HCT116 (cell line): ENCODE measurements at regions not wholly inside any gene's neighbourhood (a gene's known extent, or its start where the extent isn't known, plus 50 kb on each side); places are given as distances from the start of the nearest gene placed in this dataset.

Experiments used
- ATAC-seq: fragments of 200-7000 bp; cut with Tn5 transposase; 2 replicates; pipeline ENCODE4 v1.9.1; 2020; ENCODE audit warnings: mild to moderate bottlenecking, moderate library complexity
- BruUV-seq: library from RNA; stranded (reverse); fragments of 400-500 nt; replicated peaks from 2 replicates; lab custom pipeline; 2021; lab: Mats Ljungman, UMichigan
- CTCF ChIA-PET: fragments of 300-600 bp; sonication (Branson Sonifier 250); formaldehyde crosslinking; loops from one replicate; lab custom pipeline; 2021; ENCODE audit warnings: antibody characterized with exemption; lab: Charles Lee
- POLR2A ChIA-PET: fragments of 300-600, 350-600 bp; sonication (Branson Sonifier 250); formaldehyde crosslinking; loops from one replicate; lab custom pipeline; 2021; ENCODE audit warnings: antibody characterized with exemption; lab: Charles Lee
- RAD21 ChIA-PET, 2 experiments: fragments of 300-600 bp; sonication (Branson Sonifier 250); formaldehyde crosslinking; loops; one replicate each; lab custom pipeline; 2023; ENCODE audit warnings: low total read pairs in 2 of 2; ENCODE audit not compliant: uncharacterized antibody in 2 of 2, unreplicated experiment in 2 of 2, low non-redundant PET in 1 of 2; lab: Charles Lee
- DNase-seq: peaks from one replicate; pipeline ENCODE4 v3.0.0-alpha.2; 2010; ENCODE audit warnings: low read depth, low spot score
- H2AFZ ChIP-seq: fragments of 200-600 bp; shearing (Covaris generic), sonication (generic); 2 replicates; pipeline ENCODE4 v1.6.1; 2017; ENCODE audit warnings: low read depth, mixed run types, mixed read lengths, antibody characterized with exemption, low read length; ENCODE audit not compliant: poor library complexity, severe bottlenecking
- H3K27ac ChIP-seq: 2 replicates; pipeline ENCODE4 v1.5.1; 2012; ENCODE audit warnings: low read depth, low read length
- H3K27me3 ChIP-seq: fragments of 200-600 bp; sonication (generic); 2 replicates; pipeline ENCODE4 v1.6.1; 2016; ENCODE audit warnings: mixed run types, low read length, mixed read lengths; ENCODE audit not compliant: insufficient read depth
- H3K36me3 ChIP-seq, 2 experiments: fragments of 200-500 bp in 1 of 2; fragments of 200-600 bp in 1 of 2; sonication (Bioruptor generic) in 1 of 2; sonication (generic) in 1 of 2; 2 replicates each; pipeline versions ENCODE4 v1.5.1 to v1.6.1; 2014 to 2016; ENCODE audit warnings: low read length in 2 of 2, inconsistent platforms in 1 of 2, mixed read lengths in 1 of 2, mixed run types in 1 of 2; ENCODE audit not compliant: insufficient read depth in 2 of 2, control insufficient read depth in 1 of 2
- H3K4me1 ChIP-seq, 2 experiments: fragments of 200-600 bp in 1 of 2; sonication (generic) in 1 of 2; 2 replicates each; pipeline versions ENCODE4 v1.5.1 to v1.6.1; 2012 to 2017; ENCODE audit warnings: low read length in 2 of 2, inconsistent platforms in 1 of 2, mild to moderate bottlenecking in 1 of 2, mixed read lengths in 1 of 2, mixed run types in 1 of 2, moderate library complexity in 1 of 2; ENCODE audit not compliant: insufficient read depth in 2 of 2, control insufficient read depth in 1 of 2
- H3K4me2 ChIP-seq: fragments of 200-600 bp; sonication (generic); 2 replicates; pipeline ENCODE4 v1.6.1; 2017; ENCODE audit warnings: mixed run types, low read length, mixed read lengths
- H3K4me3 ChIP-seq, 2 experiments: fragments of 200-600 bp in 1 of 2; sonication (generic) in 1 of 2; replicated peaks in 1 of 2; 2 replicates each; pipeline ENCODE4 v1.5.1; 2011 to 2016; ENCODE audit warnings: low read length in 2 of 2, control low read depth in 1 of 2, low read depth in 1 of 2, mild to moderate bottlenecking in 1 of 2, mixed read lengths in 1 of 2, mixed run types in 1 of 2
- H3K79me2 ChIP-seq: fragments of 200-600 bp; sonication (generic); 2 replicates; pipeline ENCODE4 v1.6.1; 2017; ENCODE audit warnings: mild to moderate bottlenecking, mixed run types, low read length, moderate library complexity, mixed read lengths; ENCODE audit not compliant: insufficient read depth
- H3K9ac ChIP-seq: fragments of 200-600 bp; sonication (generic); 2 replicates; pipeline ENCODE4 v1.6.1; 2016; ENCODE audit warnings: low read length, mixed read lengths
- H3K9me2 ChIP-seq: fragments of 200-600 bp; sonication (generic), shearing (Covaris generic); 2 replicates; pipeline ENCODE4 v1.6.1; 2017; ENCODE audit warnings: mixed run types, mild to moderate bottlenecking, moderate library complexity; ENCODE audit not compliant: insufficient read depth
- H3K9me3 ChIP-seq, 2 experiments: fragments of 200-500 bp in 1 of 2; fragments of 200-600 bp in 1 of 2; sonication (Bioruptor generic) in 1 of 2; sonication (generic) in 1 of 2; 2 replicates each; pipeline ENCODE4 v1.6.1; 2014 to 2017; ENCODE audit warnings: low read length in 2 of 2, mixed read lengths in 2 of 2, inconsistent platforms in 1 of 2, low read depth in 1 of 2, mild to moderate bottlenecking in 1 of 2, mixed run types in 1 of 2, moderate library complexity in 1 of 2; ENCODE audit not compliant: control insufficient read depth in 1 of 2, insufficient read depth in 1 of 2
- H4K20me1 ChIP-seq: fragments of 200-600 bp; sonication (generic), shearing (Covaris generic); 2 replicates; pipeline ENCODE4 v1.6.1; 2017; ENCODE audit warnings: mixed run types, mild to moderate bottlenecking, moderate library complexity; ENCODE audit not compliant: insufficient read depth
- CBX3 ChIP-seq: IDR thresholded peaks from 2 replicates; pipeline ENCODE4 v1.6.1; 2012; ENCODE audit warnings: low read depth
- CEBPB ChIP-seq: IDR thresholded peaks from 2 replicates; pipeline ENCODE4 v1.6.1; 2012; ENCODE audit warnings: low read depth
- EGR1 ChIP-seq: IDR thresholded peaks from 2 replicates; pipeline ENCODE4 v1.6.1; 2012; ENCODE audit warnings: low read depth
- ELF1 ChIP-seq: IDR thresholded peaks from 2 replicates; pipeline ENCODE4 v1.6.1; 2012; ENCODE audit warnings: low read depth, borderline replicate concordance
- EZH2 ChIP-seq: fragments of 200-600 bp; sonication (generic); IDR thresholded peaks from 2 replicates; pipeline ENCODE4 v1.6.1; 2017; ENCODE audit warnings: antibody characterized with exemption, mixed run types
- EZH2phosphoT487 ChIP-seq: fragments of 200-600 bp; IDR thresholded peaks from 2 replicates; pipeline ENCODE4 v1.6.1; 2018; ENCODE audit warnings: antibody characterized with exemption, borderline replicate concordance
- FOSL1 ChIP-seq: IDR thresholded peaks from 2 replicates; pipeline ENCODE4 v1.6.1; 2012; ENCODE audit warnings: low read depth
- POLR2A ChIP-seq: IDR thresholded peaks from 2 replicates; pipeline ENCODE4 v1.7.0; 2011; ENCODE audit warnings: borderline replicate concordance; ENCODE audit not compliant: insufficient read depth, insufficient read length; ENCODE audit errors: extremely low read depth
- POLR2AphosphoS5 ChIP-seq: IDR thresholded peaks from 2 replicates; pipeline ENCODE4 v1.6.1; 2011; ENCODE audit warnings: mild to moderate bottlenecking, low read depth, low read length, moderate library complexity
- RAD21 ChIP-seq: IDR thresholded peaks from 2 replicates; pipeline ENCODE4 v1.6.1; 2012; ENCODE audit warnings: low read depth, mild to moderate bottlenecking
- SIN3A ChIP-seq: IDR thresholded peaks from 2 replicates; pipeline ENCODE4 v1.6.1; 2012; ENCODE audit warnings: low read depth
- SRF ChIP-seq: IDR thresholded peaks from 2 replicates; pipeline ENCODE4 v1.6.1; 2012; ENCODE audit warnings: low read depth
- TCF7L2 ChIP-seq: IDR thresholded peaks from 2 replicates; pipeline ENCODE4 v1.7.0; 2011; ENCODE audit warnings: borderline replicate concordance, inconsistent platforms; ENCODE audit not compliant: insufficient read depth, insufficient read length; ENCODE audit errors: extremely low read depth
- ZFX ChIP-seq: fragments of 450-650 bp; IDR thresholded peaks from 2 replicates; pipeline ENCODE4 v1.6.1; 2017
- ZNF274 ChIP-seq: fragments of 200-500 bp; sonication (Bioruptor generic); IDR thresholded peaks from 2 replicates; pipeline ENCODE4 v1.6.1; 2014; ENCODE audit warnings: mild to moderate bottlenecking, low read depth, low read length, inconsistent platforms
- intact Hi-C: fragments of 100-400 bp; cut with micrococcal nuclease; formaldehyde crosslinking; loops from 2 replicates; pipeline ENCODE4 v1.10.0; 2022
- TF ChIP-seq, protein P1 (sequence below): IDR thresholded peaks from 2 replicates; pipeline ENCODE4 v1.6.1; 2012; ENCODE audit warnings: low read depth
- TF ChIP-seq, protein P2 (sequence below), 3 experiments: fragments of 200-600 bp in 1 of 3; sonication (generic) in 1 of 3; IDR thresholded peaks in 2 of 3; conservative IDR thresholded peaks in 1 of 3; 2 replicates each; pipeline ENCODE4 v1.5.1; 2012 to 2017; ENCODE audit warnings: low read depth in 2 of 3, low read length in 2 of 3, antibody characterized with exemption in 1 of 3, borderline replicate concordance in 1 of 3, control low read depth in 1 of 3, mild to moderate bottlenecking in 1 of 3, mixed read lengths in 1 of 3, mixed run types in 1 of 3, moderate library complexity in 1 of 3; ENCODE audit not compliant: insufficient read depth in 1 of 3
- TF ChIP-seq, protein P3 (sequence below): IDR thresholded peaks from 2 replicates; pipeline ENCODE4 v1.6.1; 2012

DNA sequence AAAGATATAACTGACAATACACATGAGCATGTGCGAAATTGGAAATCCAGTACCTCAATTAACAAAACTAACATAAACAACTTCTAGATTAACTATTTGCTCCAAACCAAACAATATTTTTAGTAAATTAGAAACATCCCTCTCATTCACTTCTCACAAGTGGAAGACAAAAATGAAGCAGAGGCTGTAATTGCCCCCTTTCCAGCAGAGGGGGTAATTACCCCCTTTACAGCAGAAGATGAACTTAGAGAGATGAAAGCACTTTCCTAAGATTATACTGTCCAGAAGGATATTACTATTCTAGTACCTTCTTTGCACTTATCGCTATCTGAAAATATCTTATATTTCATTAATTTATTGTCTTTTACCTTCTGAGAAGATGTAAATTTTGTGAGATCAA, 1025.2 kb downstream of the FSCB start:
- TF ChIP-seq EZH2 (no peak), ELF1 (no peak), ZNF274 (no peak), SRF (no peak), EGR1 (no peak), POLR2A (no peak), SIN3A (no peak), TCF7L2 (no peak), CEBPB (no peak), EZH2phosphoT487 (no peak), RAD21 (no peak), ZFX (no peak), FOSL1 (no peak), CBX3 (no peak), POLR2AphosphoS5 (no peak)
- TF ChIP-seq, protein P1, sequence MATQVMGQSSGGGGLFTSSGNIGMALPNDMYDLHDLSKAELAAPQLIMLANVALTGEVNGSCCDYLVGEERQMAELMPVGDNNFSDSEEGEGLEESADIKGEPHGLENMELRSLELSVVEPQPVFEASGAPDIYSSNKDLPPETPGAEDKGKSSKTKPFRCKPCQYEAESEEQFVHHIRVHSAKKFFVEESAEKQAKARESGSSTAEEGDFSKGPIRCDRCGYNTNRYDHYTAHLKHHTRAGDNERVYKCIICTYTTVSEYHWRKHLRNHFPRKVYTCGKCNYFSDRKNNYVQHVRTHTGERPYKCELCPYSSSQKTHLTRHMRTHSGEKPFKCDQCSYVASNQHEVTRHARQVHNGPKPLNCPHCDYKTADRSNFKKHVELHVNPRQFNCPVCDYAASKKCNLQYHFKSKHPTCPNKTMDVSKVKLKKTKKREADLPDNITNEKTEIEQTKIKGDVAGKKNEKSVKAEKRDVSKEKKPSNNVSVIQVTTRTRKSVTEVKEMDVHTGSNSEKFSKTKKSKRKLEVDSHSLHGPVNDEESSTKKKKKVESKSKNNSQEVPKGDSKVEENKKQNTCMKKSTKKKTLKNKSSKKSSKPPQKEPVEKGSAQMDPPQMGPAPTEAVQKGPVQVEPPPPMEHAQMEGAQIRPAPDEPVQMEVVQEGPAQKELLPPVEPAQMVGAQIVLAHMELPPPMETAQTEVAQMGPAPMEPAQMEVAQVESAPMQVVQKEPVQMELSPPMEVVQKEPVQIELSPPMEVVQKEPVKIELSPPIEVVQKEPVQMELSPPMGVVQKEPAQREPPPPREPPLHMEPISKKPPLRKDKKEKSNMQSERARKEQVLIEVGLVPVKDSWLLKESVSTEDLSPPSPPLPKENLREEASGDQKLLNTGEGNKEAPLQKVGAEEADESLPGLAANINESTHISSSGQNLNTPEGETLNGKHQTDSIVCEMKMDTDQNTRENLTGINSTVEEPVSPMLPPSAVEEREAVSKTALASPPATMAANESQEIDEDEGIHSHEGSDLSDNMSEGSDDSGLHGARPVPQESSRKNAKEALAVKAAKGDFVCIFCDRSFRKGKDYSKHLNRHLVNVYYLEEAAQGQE: no peak
- TF ChIP-seq, protein P2, sequence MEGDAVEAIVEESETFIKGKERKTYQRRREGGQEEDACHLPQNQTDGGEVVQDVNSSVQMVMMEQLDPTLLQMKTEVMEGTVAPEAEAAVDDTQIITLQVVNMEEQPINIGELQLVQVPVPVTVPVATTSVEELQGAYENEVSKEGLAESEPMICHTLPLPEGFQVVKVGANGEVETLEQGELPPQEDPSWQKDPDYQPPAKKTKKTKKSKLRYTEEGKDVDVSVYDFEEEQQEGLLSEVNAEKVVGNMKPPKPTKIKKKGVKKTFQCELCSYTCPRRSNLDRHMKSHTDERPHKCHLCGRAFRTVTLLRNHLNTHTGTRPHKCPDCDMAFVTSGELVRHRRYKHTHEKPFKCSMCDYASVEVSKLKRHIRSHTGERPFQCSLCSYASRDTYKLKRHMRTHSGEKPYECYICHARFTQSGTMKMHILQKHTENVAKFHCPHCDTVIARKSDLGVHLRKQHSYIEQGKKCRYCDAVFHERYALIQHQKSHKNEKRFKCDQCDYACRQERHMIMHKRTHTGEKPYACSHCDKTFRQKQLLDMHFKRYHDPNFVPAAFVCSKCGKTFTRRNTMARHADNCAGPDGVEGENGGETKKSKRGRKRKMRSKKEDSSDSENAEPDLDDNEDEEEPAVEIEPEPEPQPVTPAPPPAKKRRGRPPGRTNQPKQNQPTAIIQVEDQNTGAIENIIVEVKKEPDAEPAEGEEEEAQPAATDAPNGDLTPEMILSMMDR (IDR thresholded peaks at IDR 0.05 in 2 of 3, conservative IDR thresholded peaks at IDR 0.05 in 1 of 3; ENCODE audit: borderline replicate concordance in 1 of 3, insufficient read depth in 1 of 3, low read depth in 2 of 3, low read length in 2 of 3): no peak
- TF ChIP-seq, protein P3, sequence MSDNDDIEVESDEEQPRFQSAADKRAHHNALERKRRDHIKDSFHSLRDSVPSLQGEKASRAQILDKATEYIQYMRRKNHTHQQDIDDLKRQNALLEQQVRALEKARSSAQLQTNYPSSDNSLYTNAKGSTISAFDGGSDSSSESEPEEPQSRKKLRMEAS: no peak
- TF ChIP-seq, all 23 proteins: peak for 0
- H3K4me1 ChIP-seq: no peaks in the 10 kb centered on the region
- H3K4me2 ChIP-seq: no peak overlapping the region
- no peaks in the 10 kb centered on the region for H3K36me3 ChIP-seq
- RAD21 ChIA-PET: no interaction called here
- CTCF ChIA-PET: no interaction called here
- DNase-seq: no peak
- no peak overlapping the region for H3K4me3 ChIP-seq
- H3K9me2 ChIP-seq: no peaks in the 10 kb centered on the region
- H3K27me3 ChIP-seq: no peaks in the 10 kb centered on the region
- no peak for ATAC-seq
- H3K9me3 ChIP-seq: no peaks in the 10 kb centered on the region; a peak in 1 of 4 replicates
- intact Hi-C loops: no loop called here
- no peak overlapping the region for H2AFZ ChIP-seq
- POLR2A ChIA-PET: no interaction called here
- no TSS peak for BruUV-seq
- H3K27ac ChIP-seq: no peak overlapping the region
- no peak overlapping the region for H3K9ac ChIP-seq
- H3K79me2 ChIP-seq: no peaks in the 10 kb centered on the region
- H4K20me1 ChIP-seq: no peaks in the 10 kb centered on the region
